ENCODE measurements at regions not wholly inside any gene's neighbourhood (a gene's known extent, or its start where the extent isn't known, plus 50 kb on each side); places are given as distances from the start of the nearest gene placed in this dataset.
"Not testable (repeated sequence)": the region's sequence is repeated elsewhere in the genome, so short reads cannot be mapped to it uniquely, and the experiment has no call there.

DNA sequence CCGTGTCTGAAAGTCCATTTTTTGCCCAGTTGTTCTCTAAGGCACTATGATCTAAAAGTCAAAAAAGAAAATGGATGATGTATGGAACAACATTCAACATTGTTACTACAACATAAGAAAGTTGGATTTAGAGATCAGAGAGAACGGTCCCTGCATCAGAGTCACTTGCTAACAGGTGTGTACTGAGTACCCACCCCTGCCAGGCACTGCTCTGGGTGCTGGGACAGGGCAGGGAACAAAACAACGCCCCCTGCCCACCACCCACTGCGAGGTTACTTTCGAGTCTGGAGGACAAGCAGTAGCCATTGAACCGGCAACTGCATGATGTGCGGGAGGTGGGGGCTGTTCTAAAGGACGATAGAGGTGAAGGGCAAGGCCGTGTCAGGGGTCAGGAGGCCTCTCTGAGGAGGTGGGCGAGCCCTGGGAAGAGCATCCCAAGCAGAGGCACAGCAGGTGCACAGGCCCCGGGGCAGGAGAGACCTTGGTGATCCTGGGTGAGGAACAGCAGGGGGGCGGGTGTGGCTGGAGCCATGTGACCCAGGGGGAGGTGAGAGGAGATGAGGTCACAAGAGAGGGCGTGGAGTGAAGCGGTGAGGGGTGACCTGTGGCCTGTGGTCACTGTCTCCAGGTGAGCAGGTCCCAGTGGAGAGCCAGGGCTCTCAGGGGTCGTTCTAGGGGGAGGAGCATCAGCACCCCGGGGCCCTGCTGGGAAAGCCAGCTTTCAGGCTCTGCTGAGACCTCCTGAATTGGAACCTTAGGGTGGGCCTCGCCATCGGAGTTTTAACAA, 197.5 kb upstream of the SULF2 start:
- DNase-seq (ENCODE audit: low spot score) (no peak), ATAC-seq (no peak)

DNA sequence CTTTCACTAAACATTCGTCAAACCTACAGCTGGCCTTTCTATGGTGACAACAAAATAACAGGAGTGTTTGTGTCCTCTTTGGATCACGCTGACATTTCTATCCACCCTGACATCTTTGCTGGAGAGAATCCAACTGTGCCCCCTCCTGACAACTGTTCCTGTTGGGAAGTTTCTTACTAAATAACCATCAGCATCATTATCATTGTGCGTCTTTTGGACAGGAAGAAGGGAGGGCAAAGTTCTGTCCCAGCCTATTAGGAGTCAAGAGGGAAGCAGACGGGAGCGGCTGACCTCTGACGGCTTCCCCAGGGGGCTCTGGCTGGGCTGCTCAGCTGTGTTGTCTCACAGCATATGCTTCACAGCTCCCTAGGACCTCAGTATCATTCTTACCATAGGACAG, 195.9 kb upstream of the SULF2 start:
- ATAC-seq, result no peak
- no peak for DNase-seq (ENCODE audit: low spot score)

DNA sequence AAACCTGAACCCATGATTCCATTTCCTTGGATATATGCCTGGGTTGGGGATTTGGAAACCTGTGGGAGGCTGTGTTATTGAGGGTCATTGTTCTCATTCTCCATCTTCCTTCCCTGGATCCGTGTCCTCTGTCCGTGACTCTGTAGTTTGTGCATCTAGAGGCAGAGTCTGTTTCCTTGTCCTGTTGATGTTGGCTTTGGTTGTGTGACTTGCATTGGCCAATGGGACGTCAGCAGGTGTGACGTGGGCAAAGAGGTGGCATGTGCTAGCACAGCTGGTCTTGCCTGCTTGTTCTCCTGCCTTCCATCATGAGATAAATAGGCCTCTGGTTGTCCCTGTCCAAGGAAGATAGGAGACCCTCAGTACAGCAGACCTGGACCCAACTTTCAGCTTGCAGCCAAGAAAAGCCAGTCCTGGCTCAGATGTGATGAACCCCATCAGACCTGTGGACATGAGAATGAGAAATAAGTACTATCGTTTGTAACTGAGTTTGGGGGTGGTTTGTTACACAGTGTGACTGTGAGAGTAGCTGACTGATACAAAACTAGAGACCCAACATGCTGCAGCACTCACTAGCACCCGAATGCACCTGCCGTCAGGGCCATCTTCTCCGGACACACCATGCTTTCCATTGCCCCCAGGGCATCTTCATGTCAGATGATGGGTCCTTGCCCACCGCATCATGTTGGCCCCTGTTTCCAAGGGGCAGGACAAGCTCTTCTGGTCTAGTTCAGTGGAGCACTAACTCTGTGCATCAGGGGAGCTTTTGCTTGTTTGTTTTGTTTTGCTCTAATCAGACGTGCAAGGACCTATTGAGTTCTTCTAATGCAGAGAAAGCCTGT, 195.3 kb upstream of the SULF2 start:
- ATAC-seq, result no peak
- no peak for DNase-seq (ENCODE audit: low spot score)

DNA sequence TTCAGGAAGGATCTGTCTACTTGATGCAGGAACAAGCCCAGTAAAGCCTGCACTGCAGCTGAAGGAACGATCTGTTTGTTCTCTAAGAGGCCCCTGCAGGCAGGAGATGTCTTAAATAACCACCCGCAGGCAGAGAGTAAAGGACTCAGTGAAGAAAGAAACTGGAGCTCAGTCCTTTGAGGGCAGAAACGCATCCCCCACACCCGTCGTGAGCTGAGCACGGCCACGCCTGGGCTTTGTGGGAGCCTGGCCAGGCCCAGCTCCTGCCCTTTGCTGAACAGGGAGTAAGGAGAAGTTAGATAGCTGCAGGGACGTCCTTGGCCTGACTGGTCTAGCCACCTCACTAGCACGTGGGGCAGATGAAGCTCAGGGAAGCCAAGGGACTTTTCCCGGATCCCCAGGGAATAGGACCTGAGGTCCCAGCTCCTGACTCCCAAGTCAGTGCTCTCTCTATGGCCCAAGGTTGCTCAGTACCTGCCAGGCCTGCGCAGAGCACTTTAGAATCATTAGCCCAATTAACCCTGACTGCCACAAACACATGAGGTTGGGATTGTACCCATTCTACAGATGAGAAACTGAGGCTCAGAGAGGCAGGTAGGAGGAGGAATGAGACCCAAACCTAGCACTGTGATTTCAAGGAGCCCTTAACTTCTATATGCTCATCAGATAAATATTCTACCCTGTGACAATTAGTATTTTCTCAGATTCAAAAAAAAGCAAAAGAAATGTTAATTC, 194.2 kb upstream of the SULF2 start:
- not testable (repeated sequence) for ATAC-seq; DNase-seq (ENCODE audit: low spot score)

DNA sequence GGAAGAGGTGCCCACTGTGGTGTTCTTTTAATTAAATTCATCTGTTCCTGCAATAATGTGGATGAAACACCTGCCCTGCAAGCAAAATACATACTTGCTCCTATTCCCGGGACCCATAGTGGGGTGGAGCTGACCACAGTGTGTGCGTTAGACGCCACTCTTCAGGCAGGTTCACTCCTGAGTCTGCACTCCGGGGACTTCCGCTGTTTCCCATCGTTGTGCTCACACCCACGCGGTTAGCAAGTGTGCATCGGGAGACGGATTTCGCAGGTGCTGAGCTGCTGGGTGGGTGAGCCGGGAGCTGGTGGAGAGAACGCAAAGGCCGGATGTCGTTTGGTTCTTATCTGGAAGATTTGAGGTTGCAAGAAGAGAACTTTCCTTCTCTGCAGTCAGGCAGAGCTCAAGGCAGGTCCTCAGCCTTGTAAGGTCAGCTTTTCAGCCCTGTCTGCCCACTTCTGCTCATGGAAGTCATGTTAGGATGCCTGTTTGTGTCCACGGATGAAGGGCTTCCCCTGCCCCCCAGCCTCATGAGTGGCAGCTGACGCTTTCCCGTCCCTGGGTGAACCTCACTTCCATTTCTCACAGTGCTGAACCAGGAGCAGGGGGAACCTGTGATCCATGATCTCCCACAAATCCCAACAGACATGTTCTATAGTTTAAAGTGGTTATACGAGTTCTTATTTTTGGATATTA, 193.3 kb upstream of the SULF2 start:
- DNase-seq (ENCODE audit: low spot score); ATAC-seq: not testable (repeated sequence)

DNA sequence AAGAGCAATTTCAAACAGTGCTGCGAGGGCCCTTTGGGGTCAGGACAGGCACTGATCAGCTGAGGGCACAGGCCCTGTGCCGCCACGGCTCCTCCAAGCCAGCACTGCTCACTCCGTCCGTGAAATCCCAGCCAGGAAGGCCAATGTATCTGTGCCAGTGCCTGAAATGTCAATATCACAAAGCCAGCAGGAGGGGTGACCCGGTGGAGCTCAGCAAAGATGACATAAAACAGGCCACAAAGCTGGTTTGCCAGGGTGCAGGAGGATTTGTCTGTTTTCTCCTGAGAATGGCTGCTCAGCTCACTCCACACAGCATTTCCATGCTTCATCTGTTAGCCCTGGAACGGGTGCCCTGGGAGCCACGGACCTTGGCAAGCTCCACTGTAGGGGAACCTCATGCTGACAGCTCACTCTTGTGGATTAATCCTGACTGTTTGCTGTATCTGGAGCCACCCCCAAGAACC, 192.5 kb upstream of the SULF2 start:
- peak; percentile 48 for ATAC-seq
- not testable (repeated sequence) for DNase-seq (ENCODE audit: low spot score)

DNA sequence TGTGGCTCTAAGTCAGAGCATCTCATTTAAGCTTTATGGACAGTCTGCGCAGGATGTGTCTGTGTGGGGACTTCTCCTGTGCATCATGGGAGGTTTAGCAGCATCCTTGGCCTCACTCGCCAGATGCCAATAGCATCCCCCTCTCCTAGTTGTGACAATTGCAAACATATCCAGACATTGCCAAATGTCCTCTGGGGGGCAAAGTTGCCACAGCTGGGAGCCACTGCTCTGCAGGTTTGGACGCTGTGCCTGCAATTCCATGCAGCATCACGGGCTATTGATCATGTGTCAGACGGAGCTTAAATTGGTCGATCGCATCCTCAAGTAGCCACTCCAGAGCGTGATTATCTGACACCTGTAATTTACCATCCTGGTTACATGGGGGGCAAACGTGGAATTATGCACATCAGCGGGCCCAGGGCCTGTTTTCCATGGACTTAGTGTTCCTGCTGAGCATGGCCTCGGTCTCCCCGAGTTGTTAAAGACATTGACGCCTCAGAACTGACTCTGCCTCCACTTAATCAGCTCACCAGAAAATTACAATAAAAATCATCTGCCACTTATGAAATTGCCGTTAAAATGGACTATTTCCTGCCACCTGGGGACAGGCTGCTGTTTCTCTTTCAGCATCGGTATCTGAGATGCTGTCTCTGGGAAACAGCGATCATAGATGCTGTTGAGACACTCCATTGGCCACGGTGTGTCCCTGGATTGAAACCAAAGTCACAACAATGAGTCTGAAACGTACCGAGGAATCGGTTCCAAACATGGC, 191.9 kb upstream of the SULF2 start:
- ATAC-seq; DNase-seq (ENCODE audit: low spot score): not testable (repeated sequence)

DNA sequence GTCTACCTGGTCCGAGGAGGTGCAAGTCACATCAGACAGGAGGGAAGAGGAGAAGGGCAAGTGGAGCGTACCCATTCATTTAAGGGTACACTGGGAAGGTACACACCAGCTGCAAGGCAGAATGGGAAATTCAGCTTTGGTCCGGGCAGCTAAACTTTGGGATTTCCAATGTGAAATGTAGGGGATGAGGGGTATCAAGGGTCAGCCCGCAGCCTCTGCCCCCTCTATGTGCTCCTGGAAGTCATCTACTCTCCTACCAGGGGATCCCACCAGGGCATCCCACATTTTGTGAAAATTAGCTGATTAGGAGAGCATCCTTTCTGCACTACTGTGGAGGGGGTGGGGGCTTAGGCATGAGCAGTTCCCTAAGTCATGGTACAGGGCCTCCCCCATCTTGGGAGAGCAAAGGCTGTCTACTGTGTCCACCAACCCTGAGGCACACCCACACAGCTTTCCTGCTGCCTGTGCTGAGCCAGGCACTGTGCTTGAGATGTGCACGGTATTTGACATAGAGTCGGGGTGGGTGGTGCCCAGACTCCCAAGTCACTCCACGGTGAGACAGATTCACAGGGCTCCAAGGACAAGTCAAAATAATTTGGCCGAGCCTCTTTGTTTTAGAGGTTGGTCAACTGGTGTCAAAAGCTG, 189.1 kb upstream of the SULF2 start:
- DNase-seq (ENCODE audit: low spot score), result no peak
- no peak for ATAC-seq

DNA sequence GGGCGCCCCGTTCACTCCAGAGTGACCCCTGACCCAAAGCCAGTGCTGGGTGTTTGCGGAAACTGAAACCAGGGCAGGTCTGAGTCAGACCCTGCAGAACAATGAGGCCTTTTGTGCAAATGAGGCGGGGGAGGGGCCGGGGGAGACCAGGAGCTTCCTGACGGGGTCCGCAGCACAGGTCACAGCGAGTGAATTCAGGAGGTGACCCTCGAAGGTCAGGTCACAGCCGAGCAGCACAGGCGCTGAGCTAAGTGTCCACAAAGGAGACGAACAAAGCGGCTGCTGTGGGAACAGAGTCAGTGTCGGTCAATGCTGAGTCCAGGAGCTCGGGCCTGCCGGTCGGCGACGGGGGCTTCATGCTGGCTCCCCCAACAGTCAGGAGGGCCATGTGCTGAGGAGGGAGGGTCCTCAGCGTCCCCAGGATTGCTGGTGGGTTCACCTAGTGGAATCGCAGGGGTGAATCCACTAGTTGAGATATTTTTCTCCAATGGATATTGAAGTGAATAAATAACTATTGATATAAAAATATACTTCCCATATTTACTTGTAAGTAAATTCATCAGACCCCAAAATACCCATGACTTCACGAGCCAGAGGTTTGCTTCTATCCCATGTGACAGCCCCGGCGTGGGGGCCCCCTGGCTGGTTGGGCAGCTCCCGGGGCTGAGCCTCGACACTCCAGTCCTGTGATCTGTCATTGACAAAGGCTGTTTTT, 188.4 kb upstream of the SULF2 start:
- peak; percentile 48 for ATAC-seq
- no peak for DNase-seq (ENCODE audit: low spot score)

DNA sequence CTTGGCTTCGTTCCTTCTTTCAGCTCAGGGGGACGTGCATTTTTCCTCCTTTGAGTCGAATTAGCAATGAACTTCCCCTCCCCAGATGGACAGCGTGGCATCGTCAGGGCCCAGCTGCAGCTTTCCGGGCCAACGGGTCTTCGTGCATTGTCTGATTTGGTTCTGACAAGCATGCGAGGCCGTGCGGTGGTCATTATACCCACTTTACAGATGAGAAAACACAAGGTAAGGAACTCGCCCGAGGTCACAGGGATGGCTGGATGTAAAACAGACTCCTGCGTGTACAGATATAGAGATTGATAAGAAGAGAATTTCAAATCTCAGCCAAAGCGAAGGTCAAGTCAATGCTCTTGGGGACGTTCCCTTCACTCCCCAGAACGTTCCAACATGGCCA, 187.6 kb upstream of the SULF2 start:
- no peak for DNase-seq (ENCODE audit: low spot score)

DNA sequence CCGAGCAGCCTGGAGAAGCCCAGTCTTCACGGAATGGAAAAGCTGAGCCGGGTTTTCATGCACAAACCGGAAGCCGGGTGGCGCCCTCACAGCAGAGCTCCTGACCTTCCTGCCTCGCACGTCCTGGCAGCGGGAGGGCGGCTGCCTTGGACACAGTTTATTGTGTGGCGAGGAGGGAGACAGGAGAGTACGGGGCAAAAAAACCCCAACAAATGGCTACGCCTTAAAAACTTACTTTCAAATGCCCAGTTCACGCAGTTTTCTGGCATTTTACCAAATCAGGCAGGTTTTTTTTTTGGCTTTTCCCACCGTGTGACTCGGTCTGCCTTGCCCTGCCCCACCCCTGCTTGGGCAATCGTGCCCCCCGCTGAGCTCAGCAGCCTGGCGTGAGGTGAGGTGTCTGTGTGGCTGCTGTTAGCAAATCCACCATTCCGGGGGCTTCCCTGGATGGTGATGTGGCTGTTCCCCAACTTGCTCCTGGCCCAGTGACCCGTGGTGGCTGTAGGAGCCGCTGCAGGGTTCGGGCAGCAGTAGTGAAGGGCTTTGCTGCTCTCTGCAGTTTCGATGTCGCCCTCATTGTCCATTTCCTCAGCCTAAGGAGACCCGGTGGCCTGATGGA, 187.1 kb upstream of the SULF2 start:
- not testable (repeated sequence) for DNase-seq (ENCODE audit: low spot score)
- ATAC-seq, result peak; percentile 61

More for the DNA sequence above, 187.6 kb upstream of the SULF2 start:
- no peak for ATAC-seq

DNA sequence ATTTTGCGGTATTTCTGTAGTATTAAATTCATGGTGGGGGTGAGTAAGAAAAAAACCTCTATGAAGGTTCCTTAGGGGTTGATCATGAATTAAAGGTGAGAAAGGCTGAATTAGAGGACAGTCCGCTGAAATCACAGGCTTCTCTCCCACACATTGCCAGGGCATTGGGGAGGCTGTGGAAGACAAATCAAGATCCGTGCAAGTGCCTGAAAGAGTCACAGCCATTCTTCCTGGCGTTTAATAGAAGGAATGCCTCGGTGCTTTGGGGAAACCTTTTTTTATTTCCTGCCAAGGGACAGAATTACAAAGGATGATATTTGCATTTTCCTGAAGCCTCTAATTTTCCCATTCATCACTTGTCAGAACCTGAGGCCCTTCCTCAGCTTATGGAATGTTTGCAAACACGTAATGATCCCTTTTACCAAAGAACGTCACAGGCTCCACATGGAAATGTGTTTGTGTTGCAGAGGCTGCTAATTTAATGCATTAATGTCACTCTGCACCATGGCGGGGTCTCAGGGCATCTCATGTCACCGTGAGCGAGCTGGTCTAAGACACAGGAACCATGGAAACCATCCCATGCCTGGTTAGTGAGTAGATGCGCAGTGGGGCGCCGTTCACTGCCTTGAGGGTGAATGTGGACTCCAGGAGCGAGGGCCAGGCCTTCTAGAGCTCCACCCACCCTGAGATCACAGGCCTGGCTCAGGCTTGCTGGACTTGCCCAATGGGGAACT, 185.9 kb upstream of the SULF2 start:
- ATAC-seq (no peak), DNase-seq (ENCODE audit: low spot score) (no peak)

DNA sequence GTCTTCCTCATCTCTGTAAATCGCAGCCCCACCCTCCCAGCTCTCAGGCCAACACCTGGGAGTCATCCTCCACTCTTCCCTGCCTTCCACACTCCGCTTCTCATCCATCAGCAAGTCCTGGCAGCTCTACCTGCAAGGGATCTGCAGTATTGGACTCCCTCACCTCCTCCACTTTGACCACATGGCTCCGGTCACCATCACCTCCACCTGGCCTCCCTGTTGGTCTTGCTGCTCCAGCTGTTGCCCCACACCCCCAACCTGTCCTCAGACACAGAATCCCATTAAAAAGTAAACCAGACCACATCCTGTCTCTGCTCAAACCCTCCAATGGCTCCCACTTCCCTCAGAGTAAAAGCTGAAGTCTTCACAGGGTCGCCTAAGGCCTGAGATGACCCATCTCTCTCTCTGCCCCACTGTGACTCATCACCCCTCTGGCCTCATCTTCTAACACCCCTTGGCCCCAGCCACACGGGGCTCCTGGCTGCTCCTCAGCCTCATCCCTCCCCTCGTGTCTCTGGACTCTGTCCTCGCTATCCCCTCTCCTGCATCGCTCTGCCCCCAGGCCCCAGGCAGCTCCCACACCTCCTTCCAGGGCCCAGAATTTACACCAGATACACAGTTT, 185.1 kb upstream of the SULF2 start:
- no peak for DNase-seq (ENCODE audit: low spot score)
- ATAC-seq, result no peak

DNA sequence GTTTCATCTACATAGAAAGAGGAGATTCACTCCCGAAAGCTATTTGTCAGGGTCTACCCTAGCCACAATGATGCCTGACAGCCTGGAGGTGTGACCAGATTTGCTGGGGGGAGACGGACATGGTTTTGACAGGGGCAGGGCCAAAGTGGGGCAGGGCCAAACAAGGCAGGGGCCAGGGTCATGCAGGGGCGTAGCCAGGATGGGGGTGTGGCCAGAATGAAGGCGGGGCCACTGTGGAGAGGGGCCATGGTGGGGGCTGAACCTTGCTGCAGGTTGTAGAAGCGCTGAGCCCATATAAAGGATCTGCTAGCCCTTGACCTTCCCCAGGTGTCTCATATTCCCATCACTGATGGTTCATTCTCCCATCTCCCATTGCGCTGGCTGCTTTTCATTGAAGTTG, 184.1 kb upstream of the SULF2 start:
- ATAC-seq (no peak), DNase-seq (ENCODE audit: low spot score) (no peak)

DNA sequence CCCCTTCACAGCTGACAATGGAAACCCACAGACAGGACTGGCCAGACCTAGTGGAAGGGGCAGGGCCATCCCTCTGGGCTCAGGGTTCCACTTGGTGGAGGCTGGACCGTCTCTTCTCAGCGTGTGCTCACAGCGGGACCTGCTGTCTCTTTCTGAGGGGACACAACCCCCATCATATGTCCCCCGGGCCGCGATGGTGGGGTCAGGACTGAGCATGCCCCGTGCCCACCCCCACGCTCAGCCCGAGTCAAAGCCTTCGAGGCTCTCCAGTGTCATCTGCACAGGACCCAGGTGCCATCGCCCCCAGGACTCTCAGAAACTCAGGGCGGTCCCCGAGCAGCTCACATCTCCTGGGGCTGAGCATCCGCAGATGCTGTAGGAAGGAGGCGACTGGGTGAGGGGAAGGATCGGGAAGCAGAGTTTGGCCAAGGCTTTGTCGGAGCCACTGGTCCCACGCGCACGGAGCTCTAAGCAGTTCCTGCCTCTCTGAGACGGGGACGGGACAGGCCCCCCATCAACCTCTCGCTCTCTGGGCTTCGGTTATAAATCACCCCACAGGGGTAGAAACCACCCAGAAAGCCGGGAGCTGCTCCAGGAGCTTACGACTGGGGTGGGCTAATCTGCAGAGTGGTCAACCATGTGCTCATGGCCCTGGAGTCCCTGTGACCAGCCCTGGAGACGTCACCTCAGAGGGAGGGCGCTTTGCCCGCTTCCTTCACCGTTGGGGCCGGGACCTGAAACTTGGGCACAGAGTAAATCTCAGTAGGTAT, 183.4 kb upstream of the SULF2 start:
- DNase-seq (ENCODE audit: low spot score), result no peak
- no peak for ATAC-seq

DNA sequence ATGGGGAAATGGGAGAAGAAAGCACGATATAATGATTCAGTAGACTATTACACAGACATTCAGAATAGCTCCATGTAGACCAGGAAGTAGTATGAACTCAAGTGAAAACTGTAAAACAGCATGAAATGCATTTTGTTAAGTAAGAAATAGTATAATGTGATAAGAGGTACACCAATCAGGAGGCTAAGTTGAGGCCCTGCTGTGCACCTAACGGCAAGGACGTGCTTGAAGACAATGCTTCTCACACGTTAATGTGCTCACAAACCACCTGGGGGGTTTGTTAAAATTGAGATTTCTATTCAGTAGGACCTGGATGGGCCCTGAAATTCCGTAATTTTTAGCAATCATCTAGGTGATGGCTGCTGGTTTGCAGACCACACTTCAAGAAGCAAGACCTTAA, 178.9 kb upstream of the SULF2 start:
- ATAC-seq, result no peak
- DNase-seq (ENCODE audit: low spot score), result no peak

Measured in left lobe of liver (tissue), 2 donors.